GM12878 (cell line): ENCODE measurements at regions not wholly inside any gene's neighbourhood (a gene's known extent, or its start where the extent isn't known, plus 50 kb on each side); places are given as distances from the start of the nearest gene placed in this dataset.

Experiments used
- ATAC-seq: fragments of 200-7000 bp; cut with Tn5 transposase; 3 replicates; pipeline ENCODE4 v1.9.1; 2020; ENCODE audit warnings: mild to moderate bottlenecking, moderate library complexity
- BruUV-seq: library from RNA; stranded (reverse); fragments of 400-500 nt; replicated peaks from 2 replicates; lab custom pipeline; 2021; lab: Mats Ljungman, UMichigan
- CTCF ChIA-PET: fragments of 300-600 bp; sonication (Branson Sonifier 250); formaldehyde crosslinking; extraction: SDS; loops from one replicate; lab custom pipeline; 2021; ENCODE audit warnings: inconsistent platforms; lab: Yijun Ruan, JAX
- POLR2A ChIA-PET: fragments of 350-600 bp; formaldehyde crosslinking; extraction: SDS; loops from one replicate; lab custom pipeline; 2021; ENCODE audit warnings: inconsistent platforms; lab: Charles Lee
- RAD21 ChIA-PET: fragments of 300-600 bp; sonication (Branson Sonifier 250); formaldehyde crosslinking; loops from one replicate; lab custom pipeline; 2023; ENCODE audit warnings: antibody characterized with exemption; ENCODE audit not compliant: unreplicated experiment; lab: Charles Lee
- SMC1A ChIA-PET: fragments of 300-600 bp; sonication (Branson Sonifier 250); formaldehyde crosslinking; loops from one replicate; lab custom pipeline; 2023; ENCODE audit not compliant: unreplicated experiment, uncharacterized antibody; lab: Charles Lee
- DNase-seq: peaks from one replicate; pipeline ENCODE4 v3.0.0-alpha.2; 2011; ENCODE audit warnings: low read depth, low spot score
- FAIRE-seq: peaks from 3 replicates; lab custom pipeline; 2011; peaks lifted over from hg19 to GRCh38; lab: Jason Lieb, UNC
- H2AFZ ChIP-seq: 2 replicates; pipeline ENCODE4 v1.6.0; 2011; ENCODE audit warnings: low read depth, low read length, control low read depth; ENCODE audit not compliant: control insufficient read depth
- H3K27ac ChIP-seq: 2 replicates; pipeline ENCODE4 v1.5.1; 2011; ENCODE audit warnings: control low read depth; ENCODE audit not compliant: control insufficient read depth, insufficient read depth
- H3K27me3 ChIP-seq, 2 experiments: replicated peaks in 1 of 2; 2 replicates each; pipeline versions ENCODE4 v1.6.0 to v1.6.1; 2011; ENCODE audit warnings: low read length in 1 of 2; ENCODE audit not compliant: control insufficient read depth in 2 of 2, insufficient read depth in 2 of 2
- H3K36me3 ChIP-seq, 2 experiments: 2 replicates each; pipeline ENCODE4 v1.5.1; 2011; ENCODE audit warnings: low read length in 1 of 2; ENCODE audit not compliant: control insufficient read depth in 2 of 2, insufficient read depth in 2 of 2
- H3K4me1 ChIP-seq: 2 replicates; pipeline ENCODE4 v1.6.1; 2011; ENCODE audit warnings: mild to moderate bottlenecking, low read length, moderate library complexity, mixed read lengths; ENCODE audit not compliant: control insufficient read depth, insufficient read depth
- H3K4me2 ChIP-seq: 2 replicates; pipeline ENCODE4 v1.6.0; 2011; ENCODE audit warnings: control low read depth; ENCODE audit not compliant: control insufficient read depth, insufficient read depth
- H3K4me3 ChIP-seq: fragments of 200-600 bp; sonication (generic); 2 replicates; pipeline ENCODE4 v1.5.1; 2016
- H3K79me2 ChIP-seq: 2 replicates; pipeline ENCODE4 v1.6.0; 2011; ENCODE audit warnings: low read length; ENCODE audit not compliant: control insufficient read depth, insufficient read depth
- H3K9ac ChIP-seq: 2 replicates; pipeline ENCODE4 v1.8.0; 2011; ENCODE audit warnings: low read length, control low read depth, mixed read lengths; ENCODE audit not compliant: control insufficient read depth, insufficient read depth
- H3K9me3 ChIP-seq: replicated peaks from 3 replicates; pipeline ENCODE4 v1.5.1; 2011; ENCODE audit warnings: mild to moderate bottlenecking, low read length; ENCODE audit not compliant: control insufficient read depth, insufficient read depth
- H4K20me1 ChIP-seq: 2 replicates; pipeline ENCODE4 v1.6.0; 2011; ENCODE audit not compliant: control insufficient read depth, insufficient read depth
- CHD4 ChIP-seq: fragments of 200-600 bp; sonication (generic); IDR thresholded peaks from 2 replicates; pipeline ENCODE4 v1.6.1; 2016; ENCODE audit warnings: mild to moderate bottlenecking
- EGR1 ChIP-seq, 2 experiments: IDR thresholded peaks; 1 replicate in 1 of 2; 2 replicates in 1 of 2; pipeline ENCODE4 v1.6.1; 2011 to 2012; ENCODE audit warnings: low read depth in 2 of 2, low read length in 2 of 2, borderline replicate concordance in 1 of 2, mild to moderate bottlenecking in 1 of 2, moderate library complexity in 1 of 2
- EP300 ChIP-seq, 2 experiments: fragments of 150-350 bp in 1 of 2; IDR thresholded peaks; 2 replicates each; pipeline ENCODE4 v1.6.1; 2011 to 2012; ENCODE audit warnings: low read depth in 2 of 2, low read length in 2 of 2, borderline replicate concordance in 1 of 2, improper control_type of control experiment in 1 of 2, inconsistent platforms in 1 of 2; ENCODE audit not compliant: control insufficient read depth in 1 of 2
- MTA2 ChIP-seq: fragments of 450-650 bp; IDR thresholded peaks from 2 replicates; pipeline ENCODE4 v1.6.1; 2016; ENCODE audit warnings: low read depth, mild to moderate bottlenecking, moderate library complexity
- NFIC ChIP-seq: IDR thresholded peaks from 2 replicates; pipeline ENCODE4 v1.6.1; 2012; ENCODE audit warnings: low read depth, mild to moderate bottlenecking, inconsistent platforms, low read length, moderate library complexity
- RAD21 ChIP-seq: IDR thresholded peaks from 2 replicates; pipeline ENCODE4 v1.6.1; 2011; ENCODE audit warnings: mild to moderate bottlenecking, low read depth, low read length, moderate library complexity; ENCODE audit not compliant: insufficient read depth
- RELB ChIP-seq: fragments of 450-650 bp; IDR thresholded peaks from 2 replicates; pipeline ENCODE4 v1.6.1; 2017; ENCODE audit warnings: low read depth, mild to moderate bottlenecking, moderate library complexity
- SMAD1 ChIP-seq: fragments of 450-650 bp; IDR thresholded peaks from 2 replicates; pipeline ENCODE4 v1.6.1; 2018; ENCODE audit warnings: mild to moderate bottlenecking, low read depth; ENCODE audit not compliant: partially characterized antibody
- TCF7 ChIP-seq: IDR thresholded peaks from 2 replicates; pipeline ENCODE4 v1.6.1; 2014; ENCODE audit warnings: antibody characterized with exemption, borderline replicate concordance
- YY1 ChIP-seq: IDR thresholded peaks from 2 replicates; pipeline ENCODE4 v1.6.1; 2011; ENCODE audit warnings: low read depth, mild to moderate bottlenecking, low read length
- ZNF687 ChIP-seq: fragments of 450-650 bp; IDR thresholded peaks from 2 replicates; pipeline ENCODE4 v1.6.1; 2017; ENCODE audit warnings: mild to moderate bottlenecking, moderate library complexity
- in situ Hi-C: fragments of 300-500 bp; cut with MboI; formaldehyde crosslinking; loops from 9 replicates; pipeline ENCODE4 v1.14.3; 2018; ENCODE audit warnings: mixed read lengths
- intact Hi-C: fragments of 100-400 bp; cut with micrococcal nuclease; formaldehyde crosslinking; loops from one replicate; pipeline ENCODE4 v1.14.2; 2022; ENCODE audit not compliant: unreplicated experiment
- TF ChIP-seq, protein P1 (sequence below): IDR thresholded peaks from 2 replicates; pipeline ENCODE4 v1.6.1; 2012; ENCODE audit warnings: mild to moderate bottlenecking, low read depth, low read length
- TF ChIP-seq, protein P2 (sequence below): fragments of 450-650 bp; IDR thresholded peaks from 2 replicates; pipeline ENCODE4 v1.6.1; 2016; ENCODE audit warnings: mild to moderate bottlenecking

GRCh38 chr7:130972201-130972600, 238.2 kb upstream of the KLF14 start (continued):
- TF ChIP-seq RELB, result no peak

GRCh38 chr7:130973637-130974036, 239.6 kb upstream of the KLF14 start:
- ChIA-PET POLR2A (no interaction called here), RAD21 (no interaction called here), SMC1A (no interaction called here), CTCF (no interaction called here)
- Histone ChIP-seq H3K9ac (no peak overlapping the region), H3K4me3 (no peak overlapping the region), H3K27me3 (no peaks in the 10 kb centered on the region), H3K4me1 (peaks cover 10% of the 10 kb centered on the region), H2AFZ (no peak overlapping the region), H3K4me2 (no peak overlapping the region), H4K20me1 (no peaks in the 10 kb centered on the region), H3K79me2 (peaks cover 1% of the 10 kb centered on the region; the same call in 1 of the 2 replicates), H3K27ac (no peak overlapping the region), H3K9me3 (peaks cover 10% of the 10 kb centered on the region), H3K36me3 (peaks cover 0 to 3% of the 10 kb centered on the region in 2 experiments; a peak in 1 of 4 replicates)
- in situ Hi-C loops (no loop called here), intact Hi-C loops (no loop called here)
- ATAC-seq, result no peak
- no peak for FAIRE-seq
- DNase-seq, result no peak
- no TSS peak for BruUV-seq
- TF ChIP-seq TCF7, result no peak
- no peak for TF ChIP-seq RAD21
- no peak for TF ChIP-seq MTA2
- TF ChIP-seq EGR1 (IDR thresholded peaks at IDR 0.05; ENCODE audit: borderline replicate concordance in 1 of 2, low read depth in 2 of 2, low read length in 2 of 2), result no peak
- TF ChIP-seq, protein P1, sequence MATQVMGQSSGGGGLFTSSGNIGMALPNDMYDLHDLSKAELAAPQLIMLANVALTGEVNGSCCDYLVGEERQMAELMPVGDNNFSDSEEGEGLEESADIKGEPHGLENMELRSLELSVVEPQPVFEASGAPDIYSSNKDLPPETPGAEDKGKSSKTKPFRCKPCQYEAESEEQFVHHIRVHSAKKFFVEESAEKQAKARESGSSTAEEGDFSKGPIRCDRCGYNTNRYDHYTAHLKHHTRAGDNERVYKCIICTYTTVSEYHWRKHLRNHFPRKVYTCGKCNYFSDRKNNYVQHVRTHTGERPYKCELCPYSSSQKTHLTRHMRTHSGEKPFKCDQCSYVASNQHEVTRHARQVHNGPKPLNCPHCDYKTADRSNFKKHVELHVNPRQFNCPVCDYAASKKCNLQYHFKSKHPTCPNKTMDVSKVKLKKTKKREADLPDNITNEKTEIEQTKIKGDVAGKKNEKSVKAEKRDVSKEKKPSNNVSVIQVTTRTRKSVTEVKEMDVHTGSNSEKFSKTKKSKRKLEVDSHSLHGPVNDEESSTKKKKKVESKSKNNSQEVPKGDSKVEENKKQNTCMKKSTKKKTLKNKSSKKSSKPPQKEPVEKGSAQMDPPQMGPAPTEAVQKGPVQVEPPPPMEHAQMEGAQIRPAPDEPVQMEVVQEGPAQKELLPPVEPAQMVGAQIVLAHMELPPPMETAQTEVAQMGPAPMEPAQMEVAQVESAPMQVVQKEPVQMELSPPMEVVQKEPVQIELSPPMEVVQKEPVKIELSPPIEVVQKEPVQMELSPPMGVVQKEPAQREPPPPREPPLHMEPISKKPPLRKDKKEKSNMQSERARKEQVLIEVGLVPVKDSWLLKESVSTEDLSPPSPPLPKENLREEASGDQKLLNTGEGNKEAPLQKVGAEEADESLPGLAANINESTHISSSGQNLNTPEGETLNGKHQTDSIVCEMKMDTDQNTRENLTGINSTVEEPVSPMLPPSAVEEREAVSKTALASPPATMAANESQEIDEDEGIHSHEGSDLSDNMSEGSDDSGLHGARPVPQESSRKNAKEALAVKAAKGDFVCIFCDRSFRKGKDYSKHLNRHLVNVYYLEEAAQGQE, result no peak
- no peak for TF ChIP-seq CHD4
- TF ChIP-seq SMAD1, result no peak
- TF ChIP-seq, protein P2, sequence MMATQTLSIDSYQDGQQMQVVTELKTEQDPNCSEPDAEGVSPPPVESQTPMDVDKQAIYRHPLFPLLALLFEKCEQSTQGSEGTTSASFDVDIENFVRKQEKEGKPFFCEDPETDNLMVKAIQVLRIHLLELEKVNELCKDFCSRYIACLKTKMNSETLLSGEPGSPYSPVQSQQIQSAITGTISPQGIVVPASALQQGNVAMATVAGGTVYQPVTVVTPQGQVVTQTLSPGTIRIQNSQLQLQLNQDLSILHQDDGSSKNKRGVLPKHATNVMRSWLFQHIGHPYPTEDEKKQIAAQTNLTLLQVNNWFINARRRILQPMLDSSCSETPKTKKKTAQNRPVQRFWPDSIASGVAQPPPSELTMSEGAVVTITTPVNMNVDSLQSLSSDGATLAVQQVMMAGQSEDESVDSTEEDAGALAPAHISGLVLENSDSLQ, result no peak
- TF ChIP-seq NFIC, result no peak
- TF ChIP-seq EP300 (IDR thresholded peaks at IDR 0.05; ENCODE audit: borderline replicate concordance in 1 of 2, control insufficient read depth in 1 of 2, low read depth in 2 of 2, low read length in 2 of 2), result no peak
- no peak for TF ChIP-seq ZNF687
- no peak for TF ChIP-seq YY1
